GM18861 (cell line): ENCODE measurements at regions not wholly inside any gene's neighbourhood (a gene's known extent, or its start where the extent isn't known, plus 50 kb on each side); places are given as distances from the start of the nearest gene placed in this dataset.

ENCODE experiments used
- ATAC-seq: cut with Tn5 transposase; IDR thresholded peaks from one replicate; pipeline ENCODE4 v1.9.1; 2021; ENCODE audit not compliant: unreplicated experiment

GRCh38 chr2:217723981-217724380, 278.8 kb downstream of the TNS1 start:
- no peak for ATAC-seq

DNA sequence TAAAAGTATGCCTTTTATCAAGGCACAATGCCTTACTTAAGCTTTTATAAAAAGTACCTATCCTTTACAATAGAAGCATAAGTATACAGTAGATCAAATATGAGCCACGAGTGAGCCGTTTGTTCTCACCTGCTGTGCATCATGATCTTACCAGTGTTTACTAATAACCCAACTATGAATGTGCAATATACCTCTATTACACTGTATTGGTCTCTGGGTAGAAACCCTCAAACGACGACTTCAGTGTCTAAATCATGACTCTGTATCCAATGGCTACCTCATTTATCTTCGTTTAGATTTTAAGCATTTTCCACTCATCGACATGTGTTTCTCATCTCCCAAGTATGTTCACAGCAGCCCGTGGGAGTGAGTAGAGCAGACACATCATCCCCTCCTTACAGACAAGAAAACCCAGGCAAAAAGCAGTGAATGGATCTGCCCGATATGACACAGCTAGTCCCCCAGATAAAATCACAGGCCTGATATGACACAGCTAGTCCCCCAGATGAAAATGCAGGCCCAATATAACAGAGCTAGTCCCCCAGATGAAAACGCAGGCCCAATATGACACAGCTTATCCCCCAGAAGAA, 279.8 kb downstream of the TNS1 start:
- no peak for ATAC-seq

DNA sequence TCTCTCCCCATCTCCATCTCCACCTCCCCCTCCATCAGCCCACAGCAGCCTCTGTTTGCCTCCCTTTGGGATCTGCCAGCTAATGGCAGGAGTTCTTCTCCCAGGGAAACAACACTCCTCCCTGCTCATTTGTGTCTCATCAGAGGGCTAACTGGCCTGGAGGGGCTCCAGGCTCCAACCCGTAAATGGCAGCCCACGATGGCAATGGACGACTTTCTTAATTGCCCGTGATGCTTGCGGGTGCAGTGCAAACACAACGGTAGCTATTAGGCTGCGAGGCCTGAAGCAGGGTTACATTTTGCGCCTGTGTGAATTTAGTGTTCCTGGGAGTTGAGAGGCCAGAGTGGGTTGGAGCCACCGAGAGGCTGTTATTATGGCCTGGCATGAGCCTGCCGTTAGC, 285.1 kb downstream of the TNS1 start:
- ATAC-seq: no peak

DNA sequence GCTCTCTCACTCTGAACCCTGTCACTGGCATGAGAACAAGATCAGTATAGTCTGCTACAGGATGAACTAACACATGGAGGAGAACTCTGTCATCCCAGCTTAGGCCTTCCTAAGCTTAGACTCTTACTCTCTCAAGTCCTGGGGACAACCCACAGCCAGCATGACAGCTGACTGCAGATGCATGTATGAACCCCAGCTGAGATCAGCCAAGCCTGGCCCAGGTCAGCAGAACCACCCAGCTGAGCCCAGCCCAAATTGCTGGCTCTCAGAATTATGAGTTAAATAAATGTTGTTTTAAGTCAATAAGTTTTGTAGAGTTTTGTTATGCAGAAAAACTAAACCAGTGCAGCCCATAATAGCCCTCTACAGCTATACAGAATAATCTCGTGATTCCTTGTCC, 287.3 kb downstream of the TNS1 start:
- no peak for ATAC-seq

DNA sequence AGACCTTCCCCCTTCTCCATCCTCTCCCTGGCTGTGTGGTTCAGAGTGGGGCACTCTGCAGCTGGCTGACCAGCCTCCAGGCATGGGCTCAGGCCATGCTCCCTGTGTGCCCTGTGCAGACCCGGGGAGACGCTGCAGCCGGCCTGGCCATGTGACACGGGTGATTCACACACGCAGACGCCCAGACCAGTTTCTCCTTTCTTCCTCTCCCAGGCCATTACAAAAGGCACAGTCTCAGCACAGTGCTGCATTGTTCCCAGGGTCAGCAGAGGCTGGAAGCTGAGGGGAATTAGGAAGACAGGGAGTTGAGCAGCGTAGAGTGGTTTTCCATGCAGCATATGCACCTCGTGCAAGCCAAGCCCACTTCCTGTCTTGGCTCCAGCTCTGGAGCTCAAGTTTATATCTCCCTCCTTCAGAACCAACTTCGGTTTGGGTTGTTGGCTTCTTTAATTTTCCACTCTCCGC, 288.5 kb downstream of the TNS1 start:
- ATAC-seq: no peak

DNA sequence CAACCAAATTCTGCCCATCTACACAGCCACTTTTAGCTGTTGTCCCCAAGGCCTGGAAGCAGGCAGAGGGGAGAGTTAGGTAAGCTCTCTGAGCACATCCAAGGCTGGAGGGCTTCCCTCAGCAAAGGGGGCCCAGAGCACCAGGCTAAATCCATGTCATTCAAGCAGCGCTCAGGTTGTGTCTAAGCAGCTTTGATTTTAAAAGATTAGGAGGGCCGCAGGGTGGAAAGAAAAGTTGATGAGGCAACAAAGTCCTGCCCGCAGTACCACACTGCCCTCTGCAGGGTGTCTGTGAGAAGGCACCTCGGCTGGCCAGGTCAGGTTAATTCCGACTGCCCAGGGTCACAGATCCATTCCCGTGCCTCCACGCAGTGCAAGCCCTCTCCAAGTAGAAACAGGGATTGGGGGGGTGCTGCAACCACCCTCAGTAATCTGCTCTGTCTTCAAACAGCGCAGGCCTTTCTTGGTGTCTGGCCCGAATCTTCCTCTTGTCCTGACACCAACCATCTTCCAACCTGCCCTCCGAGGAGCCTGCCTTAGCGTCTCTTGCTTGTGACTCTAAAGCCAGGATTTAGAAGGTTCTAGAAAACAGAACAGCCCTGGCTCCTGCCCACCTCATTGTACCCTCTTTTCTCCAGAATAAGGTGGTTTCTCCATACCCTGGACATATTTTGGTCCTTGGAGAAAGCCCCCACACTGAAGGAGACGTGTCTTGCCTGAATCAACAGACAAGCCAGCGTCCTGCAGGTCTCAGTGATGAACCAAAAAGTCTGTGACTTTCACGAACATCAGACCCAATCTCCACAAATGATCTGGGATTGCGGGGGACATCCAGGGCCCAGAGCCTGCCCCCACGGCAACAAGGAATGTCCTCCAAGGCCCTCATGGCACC, 289.2 kb downstream of the TNS1 start:
- no peak for ATAC-seq

- no peak for ATAC-seq
Measured at GRCh38 chr2:217712431-217712830, 290.4 kb downstream of the TNS1 start.

GRCh38 chr2:217711188-217711587, 291.6 kb downstream of the TNS1 start:
- ATAC-seq: no peak

GRCh38 chr2:217710211-217710765, 292.5 kb downstream of the TNS1 start:
- ATAC-seq: no peak

- ATAC-seq: no peak
Measured at GRCh38 chr2:217709478-217710210, 293.2 kb downstream of the TNS1 start.

DNA sequence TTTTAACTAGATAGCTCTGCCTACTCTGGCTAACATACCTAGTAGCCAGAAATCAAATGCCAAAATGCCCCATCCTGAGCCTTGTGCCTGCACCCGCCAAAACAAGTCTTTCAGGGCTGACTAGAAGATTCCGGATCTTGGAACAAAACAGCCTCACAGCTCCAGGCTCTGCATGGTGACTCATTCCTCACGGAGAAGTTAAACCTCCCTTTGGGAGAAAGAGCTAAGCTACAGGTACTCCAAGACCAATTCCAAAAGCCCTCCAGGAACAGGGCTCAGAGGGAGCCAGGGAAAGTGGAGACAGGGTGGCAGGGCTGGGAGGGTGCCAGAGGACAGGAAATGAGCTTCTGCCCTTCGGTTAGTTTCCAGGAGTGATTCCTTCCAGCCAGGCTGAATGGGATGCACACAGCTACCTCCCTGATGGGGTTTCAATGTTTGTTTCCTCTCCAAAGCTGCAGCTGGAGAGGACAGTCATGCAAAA, 295.6 kb downstream of the TNS1 start:
- no peak for ATAC-seq

DNA sequence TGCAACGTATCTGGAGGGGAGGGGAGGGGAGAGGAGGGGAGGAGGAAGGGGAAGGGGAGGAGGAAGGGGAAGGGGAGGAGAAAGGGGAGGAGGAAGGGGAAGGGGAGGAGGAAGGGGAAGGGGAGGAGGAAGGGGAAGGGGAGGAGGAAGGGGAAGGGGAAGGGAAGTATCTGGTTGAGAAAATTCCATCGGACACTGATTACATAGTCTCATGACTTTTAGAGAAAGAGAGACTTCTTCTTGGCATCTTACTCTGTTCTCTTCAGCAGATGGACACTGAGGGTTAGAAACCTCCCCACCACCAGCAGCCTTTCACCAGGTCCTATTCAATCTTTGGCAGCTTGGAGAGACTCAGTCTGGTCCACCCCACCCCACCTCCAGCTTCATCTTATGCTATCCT, 296.3 kb downstream of the TNS1 start:
- ATAC-seq: no peak

- ATAC-seq: no peak
Measured at GRCh38 chr2:217706095-217706494, 296.7 kb downstream of the TNS1 start.

- no peak for ATAC-seq
Measured at GRCh38 chr2:217705461-217705860, 297.3 kb downstream of the TNS1 start.

GRCh38 chr2:217703999-217704398, 298.8 kb downstream of the TNS1 start:
- no peak for ATAC-seq

DNA sequence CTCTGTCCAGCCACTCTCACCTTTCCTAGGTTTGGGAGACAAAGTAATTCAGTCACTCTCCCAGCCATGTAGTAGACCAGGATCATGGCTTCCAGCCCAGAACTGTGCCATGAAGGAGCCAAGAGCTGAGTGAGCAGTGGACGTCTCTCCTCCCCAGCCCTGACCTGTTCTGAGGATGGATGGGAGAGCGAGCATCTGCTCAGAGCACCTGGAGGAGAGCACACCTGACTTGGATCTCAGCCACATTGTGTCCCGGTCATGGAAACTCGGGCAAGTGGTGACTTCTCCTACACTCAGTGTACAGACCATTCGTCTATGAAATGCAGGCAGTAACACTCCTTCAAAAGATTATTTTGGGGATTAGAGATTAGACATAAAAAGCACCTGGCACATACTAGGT, 299.7 kb downstream of the TNS1 start:
- no peak for ATAC-seq

DNA sequence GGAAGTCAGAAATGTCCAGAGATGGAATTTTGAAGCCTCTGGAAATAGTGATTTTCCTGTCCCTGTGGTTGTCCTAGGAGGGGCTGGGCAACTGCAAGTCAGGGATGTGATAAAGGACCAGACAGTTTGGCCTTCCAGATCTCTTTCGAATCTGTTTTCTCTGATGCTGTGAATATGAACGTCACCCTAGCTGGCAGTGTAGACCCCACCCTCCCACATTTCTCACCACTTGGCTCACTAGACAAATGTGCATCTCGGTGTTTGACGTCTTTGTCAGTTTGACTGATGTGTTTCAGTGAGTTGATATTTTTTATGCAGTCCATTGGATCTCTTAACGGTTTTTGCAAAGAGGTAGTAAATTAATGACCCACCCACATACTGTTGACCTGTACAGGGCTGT, 301.2 kb downstream of the TNS1 start:
- no peak for ATAC-seq

- no peak for ATAC-seq
Measured at GRCh38 chr2:217698691-217699090, 304.1 kb downstream of the TNS1 start.

- ATAC-seq: no peak
Measured at GRCh38 chr2:217695033-217695520, 307.7 kb downstream of the TNS1 start.

DNA sequence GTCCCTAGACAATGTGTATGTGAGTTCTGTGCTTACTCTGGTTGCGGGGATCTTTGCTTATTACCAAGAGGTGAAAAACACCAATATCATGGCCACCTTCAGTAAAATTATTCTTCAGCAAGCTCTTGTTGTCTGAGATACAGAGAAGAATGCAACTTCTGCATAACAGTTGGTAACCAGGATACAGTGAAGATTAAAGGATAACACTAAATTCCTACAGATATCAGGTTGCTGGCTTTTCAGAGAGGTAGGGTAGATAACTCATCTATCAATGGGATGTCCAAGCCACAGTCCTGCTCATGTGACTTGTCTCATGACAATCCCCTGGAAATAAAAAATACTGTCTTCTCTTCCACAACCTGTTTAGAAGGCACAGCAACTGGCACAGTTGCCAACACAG, 308.5 kb downstream of the TNS1 start:
- no peak for ATAC-seq

GRCh38 chr2:217693363-217693762, 309.4 kb downstream of the TNS1 start:
- ATAC-seq: no peak
